Muscle of back (tissue), 3 donors: ENCODE measurements at regions not wholly inside any gene's neighbourhood (a gene's known extent, or its start where the extent isn't known, plus 50 kb on each side); places are given as distances from the start of the nearest gene placed in this dataset.

Experiments used
- DNase-seq, 3 donors: peaks; one replicate each; pipeline versions ENCODE4 v3.0.0 to v3.0.0-alpha.2; 2013

- DNase-seq = no peak
Measured at GRCh38 chr5:129821477-129822131, 73.7 kb downstream of the MINAR2 start.

- no peak for DNase-seq
Measured at GRCh38 chr5:129830288-129830687, 74.0 kb upstream of the CHSY3 start.

- DNase-seq = no peak
Measured at GRCh38 chr5:129836321-129836720, 67.9 kb upstream of the CHSY3 start.

GRCh38 chr5:129844764-129845163 lies 59.5 kb upstream of the CHSY3 start:
- DNase-seq = no peak

DNA sequence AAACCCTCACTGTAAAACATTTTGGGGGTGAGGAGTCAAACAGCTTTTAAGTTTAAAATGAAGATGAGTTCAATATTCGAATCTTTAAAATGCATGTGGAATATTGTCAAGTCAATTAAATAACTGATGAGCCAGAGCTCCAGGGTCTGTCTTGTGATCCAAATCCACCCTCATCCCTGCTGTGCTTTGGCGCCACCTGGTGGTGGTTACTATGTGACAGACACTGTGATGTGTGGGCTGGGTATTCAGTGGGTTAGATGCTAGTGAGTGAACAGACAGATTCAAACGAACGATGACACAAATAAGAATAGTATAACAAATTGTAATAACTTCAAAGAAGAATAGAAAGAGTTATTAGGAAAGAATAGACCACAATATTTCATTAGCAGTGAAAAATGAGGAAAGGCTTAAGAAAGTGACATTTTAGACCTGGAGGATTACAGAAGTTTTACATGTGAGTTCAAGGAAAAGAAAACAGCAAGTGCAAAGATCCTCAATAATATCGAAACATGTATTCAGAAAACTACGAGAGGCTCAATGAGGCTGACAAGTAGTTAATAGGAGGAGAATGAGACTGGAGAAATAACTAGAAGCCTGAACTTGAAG lies 51.4 kb upstream of the CHSY3 start:
- DNase-seq = peak; percentile 61 to 81 (median 78)

- DNase-seq = peak in 1 of 3 donors; percentile 14
Measured at GRCh38 chr5:129853588-129853987, 50.7 kb upstream of the CHSY3 start.
